ENCODE measurements at regions not wholly inside any gene's neighbourhood (a gene's known extent, or its start where the extent isn't known, plus 50 kb on each side); places are given as distances from the start of the nearest gene placed in this dataset.

DNA sequence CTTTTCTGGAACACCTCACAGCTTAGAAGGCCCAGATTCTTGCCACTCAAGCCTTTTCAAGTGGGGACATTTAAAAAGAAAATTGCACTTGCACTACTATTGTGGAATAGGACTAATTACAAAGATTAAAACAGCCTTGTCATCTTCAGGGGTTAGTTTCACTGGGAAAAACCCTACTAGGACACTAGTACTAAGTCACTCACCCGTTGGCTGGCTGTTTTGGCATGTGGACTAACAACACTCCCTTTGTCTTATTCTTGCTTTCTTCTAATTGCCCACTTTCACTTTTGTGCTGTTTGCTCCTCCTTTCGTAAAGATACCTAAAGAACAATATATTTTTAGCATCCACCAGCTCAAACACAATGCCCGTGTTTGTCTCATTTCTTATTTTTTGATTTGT, 200.9 kb upstream of the MID1 start:
- TF ChIP-seq, protein P1, sequence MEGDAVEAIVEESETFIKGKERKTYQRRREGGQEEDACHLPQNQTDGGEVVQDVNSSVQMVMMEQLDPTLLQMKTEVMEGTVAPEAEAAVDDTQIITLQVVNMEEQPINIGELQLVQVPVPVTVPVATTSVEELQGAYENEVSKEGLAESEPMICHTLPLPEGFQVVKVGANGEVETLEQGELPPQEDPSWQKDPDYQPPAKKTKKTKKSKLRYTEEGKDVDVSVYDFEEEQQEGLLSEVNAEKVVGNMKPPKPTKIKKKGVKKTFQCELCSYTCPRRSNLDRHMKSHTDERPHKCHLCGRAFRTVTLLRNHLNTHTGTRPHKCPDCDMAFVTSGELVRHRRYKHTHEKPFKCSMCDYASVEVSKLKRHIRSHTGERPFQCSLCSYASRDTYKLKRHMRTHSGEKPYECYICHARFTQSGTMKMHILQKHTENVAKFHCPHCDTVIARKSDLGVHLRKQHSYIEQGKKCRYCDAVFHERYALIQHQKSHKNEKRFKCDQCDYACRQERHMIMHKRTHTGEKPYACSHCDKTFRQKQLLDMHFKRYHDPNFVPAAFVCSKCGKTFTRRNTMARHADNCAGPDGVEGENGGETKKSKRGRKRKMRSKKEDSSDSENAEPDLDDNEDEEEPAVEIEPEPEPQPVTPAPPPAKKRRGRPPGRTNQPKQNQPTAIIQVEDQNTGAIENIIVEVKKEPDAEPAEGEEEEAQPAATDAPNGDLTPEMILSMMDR (IDR thresholded peaks at IDR 0.05) = no peak
- no peak for TF ChIP-seq POLR2AphosphoS5 (IDR thresholded peaks at IDR 0.05)
